Uterus (tissue), 3 donors: ENCODE measurements at regions not wholly inside any gene's neighbourhood (a gene's known extent, or its start where the extent isn't known, plus 50 kb on each side); places are given as distances from the start of the nearest gene placed in this dataset.
A peak's percentile ranks its signal among the peaks of the same experiment; 100 is the strongest.

ENCODE experiments used
- DNase-seq, 2 donors: peaks; one replicate each; pipeline ENCODE4 v3.0.0-alpha.2; 2019 to 2020
- H3K27ac ChIP-seq, 2 donors: fragments of 200-600 bp; sonication (generic); 1 replicate in 1 of 2; 2 replicates in 1 of 2; pipeline ENCODE4 v1.5.1; 2016 to 2018
- H3K27me3 ChIP-seq, 2 donors: fragments of 200-600 bp; sonication (generic); one replicate each; pipeline ENCODE4 v1.5.1; 2018 to 2019; ENCODE audit warnings: control low read depth in 1 of 2
- H3K36me3 ChIP-seq, 2 donors: fragments of 200-600 bp; sonication (generic); one replicate each; pipeline ENCODE4 v1.5.1; 2019; ENCODE audit warnings: control low read depth in 1 of 2
- H3K4me1 ChIP-seq, 2 donors: fragments of 200-600 bp; sonication (generic); one replicate each; pipeline ENCODE4 v1.5.1; 2018 to 2019; ENCODE audit warnings: control low read depth in 1 of 2
- H3K4me3 ChIP-seq, 2 donors: fragments of 200-600 bp; sonication (generic); 1 replicate in 1 of 2; 2 replicates in 1 of 2; pipeline ENCODE4 v1.5.1; 2018 to 2019; ENCODE audit warnings: mild to moderate bottlenecking in 1 of 2
- H3K9me3 ChIP-seq, 2 donors: fragments of 200-600 bp; sonication (generic); one replicate each; pipeline ENCODE4 v1.5.1; 2019; ENCODE audit warnings: control low read depth in 1 of 2
- CTCF ChIP-seq, 4 experiments: fragments of 200-600 bp in 2 of 4; fragments of 450-650 bp in 2 of 4; sonication (generic) in 2 of 4; IDR thresholded peaks; one replicate each; pipeline ENCODE4 v1.5.1; 2016 to 2019; ENCODE audit warnings: antibody characterized with exemption in 4 of 4, mild to moderate bottlenecking in 2 of 4, moderate library complexity in 1 of 4
- POLR2A ChIP-seq, 2 donors: fragments of 450-650 bp; IDR thresholded peaks; one replicate each; pipeline ENCODE4 v1.6.1; 2016; ENCODE audit warnings: antibody characterized with exemption in 2 of 2, mild to moderate bottlenecking in 1 of 2, moderate library complexity in 1 of 2
- intact Hi-C: fragments of 100-400 bp; cut with DNase I; formaldehyde crosslinking; loops from one replicate; pipeline ENCODE4 v1.15.1; 2023; ENCODE audit warnings: low total_unique reads
- donor health status: DM: yes; HTN: yes; CAD: no.

GRCh38 chr6:11391934-11392777, 145.4 kb upstream of the TMEM170B start:
- H3K4me3 ChIP-seq, result no peak overlapping the region
- intact Hi-C loops, result no loop called here
- H3K36me3 ChIP-seq, result no peaks in the 10 kb centered on the region
- peak overlapping the region in 1 of 2 donors; percentile 43 for H3K27ac ChIP-seq
- H3K4me1 ChIP-seq, result no peaks in the 10 kb centered on the region
- no peaks in the 10 kb centered on the region for H3K27me3 ChIP-seq
- no peak for DNase-seq
- TF ChIP-seq POLR2A (IDR thresholded peaks at IDR 0.05), result no peak
- no peak for TF ChIP-seq CTCF (IDR thresholded peaks at IDR 0.05)
- no peaks in the 10 kb centered on the region for H3K9me3 ChIP-seq

GRCh38 chr6:11389977-11390376, 147.6 kb upstream of the TMEM170B start:
- Histone ChIP-seq H3K9me3 (no peaks in the 10 kb centered on the region), H3K4me3 (no peak overlapping the region), H3K27me3 (no peaks in the 10 kb centered on the region), H3K36me3 (no peaks in the 10 kb centered on the region), H3K4me1 (no peaks in the 10 kb centered on the region), H3K27ac (peak overlapping the region in 1 of 2 donors; percentile 72)
- intact Hi-C loops, result no loop called here
- peak in 1 of 2 donors; percentile 54 for DNase-seq
- TF ChIP-seq POLR2A (IDR thresholded peaks at IDR 0.05) (no peak), CTCF (IDR thresholded peaks at IDR 0.05) (no peak)

- Histone ChIP-seq H3K4me1 (no peaks in the 10 kb centered on the region), H3K4me3 (no peak overlapping the region), H3K9me3 (no peaks in the 10 kb centered on the region), H3K27me3 (no peaks in the 10 kb centered on the region), H3K27ac (peak overlapping the region in 1 of 2 donors; percentile 72), H3K36me3 (no peaks in the 10 kb centered on the region)
- no peak for DNase-seq
- intact Hi-C loops, result no loop called here
- no peak for TF ChIP-seq POLR2A (IDR thresholded peaks at IDR 0.05)
- TF ChIP-seq CTCF (IDR thresholded peaks at IDR 0.05), result no peak
These were observed 148.3 kb upstream of the TMEM170B start for GRCh38 chr6:11388983-11389944.

GRCh38 chr6:11387707-11388430, 149.7 kb upstream of the TMEM170B start:
- DNase-seq, result no peak
- no peaks in the 10 kb centered on the region for H3K4me1 ChIP-seq
- no peaks in the 10 kb centered on the region for H3K36me3 ChIP-seq
- no peaks in the 10 kb centered on the region for H3K9me3 ChIP-seq
- H3K4me3 ChIP-seq, result no peak overlapping the region
- H3K27me3 ChIP-seq, result no peaks in the 10 kb centered on the region
- H3K27ac ChIP-seq, result no peak overlapping the region
- intact Hi-C loops, result no loop called here
- TF ChIP-seq CTCF (IDR thresholded peaks at IDR 0.05), result no peak
- no peak for TF ChIP-seq POLR2A (IDR thresholded peaks at IDR 0.05)
